Sigmoid colon (tissue), 6 donors: ENCODE measurements at regions not wholly inside any gene's neighbourhood (a gene's known extent, or its start where the extent isn't known, plus 50 kb on each side); places are given as distances from the start of the nearest gene placed in this dataset.

ENCODE experiments used
- DNase-seq: peaks from one replicate; pipeline ENCODE4 v3.0.0-alpha.2; 2019
- H3K27ac ChIP-seq, 4 donors: fragments of 200-600 bp; sonication (generic); one replicate each; pipeline ENCODE4 v1.5.1; 2016 to 2019; ENCODE audit warnings: mild to moderate bottlenecking in 1 of 4
- H3K27me3 ChIP-seq, 3 donors: fragments of 200-600 bp; sonication (generic); one replicate each; pipeline ENCODE4 v1.5.1; 2019; ENCODE audit warnings: mild to moderate bottlenecking in 1 of 3
- H3K36me3 ChIP-seq, 4 donors: fragments of 200-600 bp; sonication (generic); one replicate each; pipeline ENCODE4 v1.5.1; 2016 to 2019
- H3K4me1 ChIP-seq, 4 donors: fragments of 200-600 bp; sonication (generic); one replicate each; pipeline ENCODE4 v1.5.1; 2017 to 2019
- H3K4me3 ChIP-seq, 4 donors: fragments of 200-600 bp; sonication (generic); one replicate each; pipeline ENCODE4 v1.5.1; 2017 to 2019; ENCODE audit warnings: mild to moderate bottlenecking in 2 of 4, moderate library complexity in 1 of 4
- H3K9me3 ChIP-seq, 4 donors: fragments of 200-600 bp in 3 of 4; sonication (generic) in 3 of 4; one replicate each; pipeline versions ENCODE4 v1.5.1 to v1.6.1; 2013 to 2019
- CTCF ChIP-seq, 4 experiments: fragments of 450-650 bp in 3 of 4; fragments of 200-600 bp in 1 of 4; IDR thresholded peaks; one replicate each; pipeline ENCODE4 v1.5.1; 2016 to 2019; ENCODE audit warnings: antibody characterized with exemption in 4 of 4, mild to moderate bottlenecking in 3 of 4, moderate library complexity in 2 of 4
- EP300 ChIP-seq, 4 donors: sonication (generic); formaldehyde crosslinking; IDR thresholded peaks; one replicate each; pipeline ENCODE4 v1.6.1; 2017; ENCODE audit warnings: antibody characterized with exemption in 4 of 4
- POLR2A ChIP-seq, 2 donors: fragments of 450-650 bp; IDR thresholded peaks; one replicate each; pipeline ENCODE4 v1.6.1; 2016; ENCODE audit warnings: antibody characterized with exemption in 2 of 2, mild to moderate bottlenecking in 2 of 2, moderate library complexity in 2 of 2
- POLR2AphosphoS5 ChIP-seq, 4 donors: sonication (generic); formaldehyde crosslinking; IDR thresholded peaks; one replicate each; pipeline ENCODE4 v1.6.1; 2017; ENCODE audit warnings: antibody characterized with exemption in 4 of 4
- WGBS, 2 donors: extraction: QIAGEN DNeasy Blood & Tissue Kit; methylation state at CpG; one replicate each; pipeline ENCODE4 v1.1.7; 2013; 5-methylcytosine and 5-hydroxymethylcytosine counted together
- intact Hi-C: fragments of 100-400 bp; cut with DNase I; formaldehyde crosslinking; loops from one replicate; pipeline ENCODE4 v1.15.1; 2023
- donor health status: healthy with polysubstance abuse.
- donor health status: healthy.

DNA sequence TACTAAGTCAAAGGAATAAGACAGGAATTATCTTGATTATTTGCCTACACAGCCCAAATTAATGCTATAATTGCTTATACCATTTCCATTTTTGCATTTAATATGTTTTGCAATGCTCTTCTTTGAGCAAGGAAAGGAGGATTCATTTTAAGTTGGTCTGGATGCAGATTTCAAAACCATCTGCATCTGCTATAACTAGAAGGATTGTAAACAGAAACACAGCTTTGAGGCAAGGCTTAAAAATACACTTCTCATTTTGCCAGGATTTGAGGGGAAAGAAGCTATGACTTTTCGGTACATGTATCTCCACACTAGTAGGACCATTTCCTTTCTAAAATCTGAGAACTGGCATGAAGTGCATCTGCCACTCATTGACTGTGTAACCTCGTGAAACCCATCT, 95.9 kb upstream of the MTNR1B start:
- H3K36me3 ChIP-seq, result no peaks in the 10 kb centered on the region
- DNase-seq, result no peak
- H3K27ac ChIP-seq, result no peak overlapping the region
- H3K4me1 ChIP-seq, result peaks cover 0 to 21% (median 8%) of the 10 kb centered on the region in 4 donors
- TF ChIP-seq CTCF (IDR thresholded peaks at IDR 0.05), result no peak
- TF ChIP-seq POLR2AphosphoS5 (IDR thresholded peaks at IDR 0.05), result no peak
- no peak for TF ChIP-seq POLR2A (IDR thresholded peaks at IDR 0.05)
- WGBS, 2 donors, result 73 to 80% methylated on average over 2 of the region's 2 CpGs
- intact Hi-C loops, result loop anchor here (10.0 kb wide), 1 partner anchor 939 kb away; no protein-coding TSS in a partner anchor
- H3K9me3 ChIP-seq, result no peaks in the 10 kb centered on the region
- H3K27me3 ChIP-seq, result no peaks in the 10 kb centered on the region
- H3K4me3 ChIP-seq, result no peak overlapping the region

- H3K4me1 ChIP-seq, result peaks cover 0 to 2% (median under 1%) of the 10 kb centered on the region in 4 donors
- no peaks in the 10 kb centered on the region for H3K36me3 ChIP-seq
- H3K9me3 ChIP-seq, result no peaks in the 10 kb centered on the region
- no peak for DNase-seq
- no peaks in the 10 kb centered on the region for H3K27me3 ChIP-seq
- intact Hi-C loops, result loop anchor here (10.0 kb wide), 1 partner anchor 941 kb away; no protein-coding TSS in a partner anchor
- 91 to 92% methylated on average over 4 of the region's 4 CpGs for WGBS, 2 donors
- no peak overlapping the region for H3K4me3 ChIP-seq
- no peak overlapping the region for H3K27ac ChIP-seq
- TF ChIP-seq POLR2AphosphoS5 (IDR thresholded peaks at IDR 0.05), result no peak
- TF ChIP-seq POLR2A (IDR thresholded peaks at IDR 0.05), result no peak
- TF ChIP-seq CTCF (IDR thresholded peaks at IDR 0.05), result no peak
These were observed 94.0 kb upstream of the MTNR1B start for GRCh38 chr11:92875473-92875872.

- Histone ChIP-seq H3K36me3 (no peaks in the 10 kb centered on the region), H3K27ac (no peak overlapping the region), H3K4me3 (no peak overlapping the region), H3K9me3 (no peaks in the 10 kb centered on the region), H3K27me3 (no peaks in the 10 kb centered on the region), H3K4me1 (no peaks in the 10 kb centered on the region)
- intact Hi-C loops, result loop anchor here (10.0 kb wide), 1 partner anchor 944 kb away; no protein-coding TSS in a partner anchor
- WGBS, 2 donors, result 84% methylated on average over 4 of the region's 4 CpGs
- no peak for DNase-seq
- TF ChIP-seq CTCF (IDR thresholded peaks at IDR 0.05) (no peak), EP300 (IDR thresholded peaks at IDR 0.05) (no peak), POLR2A (IDR thresholded peaks at IDR 0.05) (no peak), POLR2AphosphoS5 (IDR thresholded peaks at IDR 0.05) (no peak)
These were observed 90.4 kb upstream of the MTNR1B start for GRCh38 chr11:92879086-92879485.

DNA sequence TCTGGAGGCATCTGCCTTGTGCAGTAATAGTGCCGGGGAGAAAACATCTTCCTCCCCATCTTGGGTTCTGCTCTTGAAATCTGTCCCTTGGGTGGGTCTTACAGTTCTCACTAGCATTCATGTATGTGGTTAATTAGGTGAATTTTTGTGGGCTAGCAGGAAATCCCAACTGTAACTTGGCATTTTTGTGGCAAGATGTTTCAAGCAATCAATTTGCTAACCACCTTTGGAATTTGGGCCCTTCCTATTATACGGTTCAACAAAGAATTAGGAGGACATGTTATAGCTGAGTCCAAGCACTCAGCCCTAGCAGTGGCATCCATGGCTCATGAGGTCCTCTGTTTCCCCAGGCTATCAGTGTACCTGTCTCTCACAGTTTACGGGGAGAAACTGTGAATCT, 89.1 kb upstream of the MTNR1B start:
- WGBS, 2 donors, result 93 to 95% methylated on average over 3 of the region's 3 CpGs

More for the DNA sequence above, 89.1 kb upstream of the MTNR1B start:
- no peaks in the 10 kb centered on the region for H3K4me1 ChIP-seq
- DNase-seq, result no peak
- no peaks in the 10 kb centered on the region for H3K9me3 ChIP-seq
- H3K4me3 ChIP-seq, result no peak overlapping the region
- intact Hi-C loops, result loop anchor here (10.0 kb wide), 1 partner anchor 656 kb away; the partner anchor contains the start of gene FAT3
- H3K36me3 ChIP-seq, result no peaks in the 10 kb centered on the region
- H3K27me3 ChIP-seq, result no peaks in the 10 kb centered on the region
- H3K27ac ChIP-seq, result no peak overlapping the region
- TF ChIP-seq POLR2A (IDR thresholded peaks at IDR 0.05) (no peak), CTCF (IDR thresholded peaks at IDR 0.05) (no peak), POLR2AphosphoS5 (IDR thresholded peaks at IDR 0.05) (no peak), EP300 (IDR thresholded peaks at IDR 0.05) (no peak)
